ENCODE measurements at regions not wholly inside any gene's neighbourhood (a gene's known extent, or its start where the extent isn't known, plus 50 kb on each side); places are given as distances from the start of the nearest gene placed in this dataset.

DNA sequence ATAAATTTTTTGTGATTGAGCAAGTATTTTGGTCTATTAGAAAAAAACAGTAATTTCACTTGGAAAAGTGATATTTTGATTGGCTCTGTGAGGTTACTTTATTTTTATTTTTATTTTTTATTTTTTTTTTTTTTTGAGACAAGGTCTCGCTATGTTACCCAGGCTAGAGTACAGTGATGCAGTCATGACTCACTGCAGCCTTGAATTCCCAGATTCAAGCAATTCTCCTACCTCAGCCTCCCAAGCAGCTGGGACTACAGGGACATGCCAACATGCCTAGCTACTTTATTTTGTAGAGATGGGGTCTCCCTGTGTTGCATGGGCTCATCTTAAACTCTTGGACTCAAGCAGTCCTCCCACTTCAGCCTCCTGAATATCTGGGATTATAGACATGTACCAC, 60.9 kb upstream of the MGAT5 start:
- no peak for DNase-seq
- no peak overlapping the region for H3K14ac ChIP-seq (ENCODE audit: insufficient read depth, low read length)
- H3K18ac ChIP-seq (ENCODE audit: insufficient read length, low read depth, low read length), result no peak overlapping the region
- TF ChIP-seq, protein P1, sequence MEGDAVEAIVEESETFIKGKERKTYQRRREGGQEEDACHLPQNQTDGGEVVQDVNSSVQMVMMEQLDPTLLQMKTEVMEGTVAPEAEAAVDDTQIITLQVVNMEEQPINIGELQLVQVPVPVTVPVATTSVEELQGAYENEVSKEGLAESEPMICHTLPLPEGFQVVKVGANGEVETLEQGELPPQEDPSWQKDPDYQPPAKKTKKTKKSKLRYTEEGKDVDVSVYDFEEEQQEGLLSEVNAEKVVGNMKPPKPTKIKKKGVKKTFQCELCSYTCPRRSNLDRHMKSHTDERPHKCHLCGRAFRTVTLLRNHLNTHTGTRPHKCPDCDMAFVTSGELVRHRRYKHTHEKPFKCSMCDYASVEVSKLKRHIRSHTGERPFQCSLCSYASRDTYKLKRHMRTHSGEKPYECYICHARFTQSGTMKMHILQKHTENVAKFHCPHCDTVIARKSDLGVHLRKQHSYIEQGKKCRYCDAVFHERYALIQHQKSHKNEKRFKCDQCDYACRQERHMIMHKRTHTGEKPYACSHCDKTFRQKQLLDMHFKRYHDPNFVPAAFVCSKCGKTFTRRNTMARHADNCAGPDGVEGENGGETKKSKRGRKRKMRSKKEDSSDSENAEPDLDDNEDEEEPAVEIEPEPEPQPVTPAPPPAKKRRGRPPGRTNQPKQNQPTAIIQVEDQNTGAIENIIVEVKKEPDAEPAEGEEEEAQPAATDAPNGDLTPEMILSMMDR (conservative IDR thresholded peaks at IDR 0.05), result no peak
- no peaks in the 10 kb centered on the region for H3K23me2 ChIP-seq (ENCODE audit: insufficient read length, low read depth, low read length, poor library complexity, severe bottlenecking)
- no peak overlapping the region for H4K5ac ChIP-seq (ENCODE audit: insufficient read length, low read depth, low read length)
- H3K23ac ChIP-seq (ENCODE audit: insufficient read length, low read depth, low read length), result no peak overlapping the region
- H3K4me2 ChIP-seq (ENCODE audit: insufficient read depth, insufficient read length, low read length), result no peak overlapping the region
- no peak overlapping the region for H4K91ac ChIP-seq (ENCODE audit: insufficient read length, low read depth, low read length)
- H3K4ac ChIP-seq (ENCODE audit: low read depth, low read length), result no peak overlapping the region
- no peak overlapping the region for H3K9ac ChIP-seq (ENCODE audit: extremely low read depth, insufficient read length, low read length)
- H3K9me3 ChIP-seq (ENCODE audit: control insufficient read depth, low read depth, low read length), result no peaks in the 10 kb centered on the region
- no peak overlapping the region for H2AFZ ChIP-seq (ENCODE audit: low read length)
- Mint-ChIP-seq H3K36me3 (ENCODE audit: insufficient read depth in 1 of 3, low read depth in 3 of 3) (peaks cover 0 to 4% (median 3%) of the 10 kb centered on the region in 3 experiments; a peak in 2 of 7 replicates), H3K4me1 (peaks cover 8 to 10% of the 10 kb centered on the region in 2 experiments; a peak in 3 of 4 replicates), H3K9me3 (no peaks in the 10 kb centered on the region), H3K4me3 (no peak overlapping the region), H3K27me3 (ENCODE audit: low read depth) (no peaks in the 10 kb centered on the region), H3K27ac (no peak overlapping the region)
- peaks cover 4% of the 10 kb centered on the region for H3K79me1 ChIP-seq (ENCODE audit: insufficient read depth, low read depth, low read length, poor library complexity, severe bottlenecking)
- no peak overlapping the region for H4K8ac ChIP-seq (replicated peaks; ENCODE audit: insufficient read length, low read depth, low read length)
- no peaks in the 10 kb centered on the region; the same call in 1 of the 2 replicates for H3K4me1 ChIP-seq (ENCODE audit: insufficient read depth, low read length)
- H2BK120ac ChIP-seq (ENCODE audit: low read depth, low read length, poor library complexity, severe bottlenecking), result no peak overlapping the region
- WGBS (ENCODE audit: extremely low coverage, insufficient read length, low lambda C conversion rate), result no CpG with 5 or more reads among the region's 1 CpG
- H2BK20ac ChIP-seq (ENCODE audit: low read depth, low read length, poor library complexity, severe bottlenecking), result no peak overlapping the region
- H3T11ph ChIP-seq (ENCODE audit: low read length), result no peak overlapping the region
- no peaks in the 10 kb centered on the region for H4K20me1 ChIP-seq (ENCODE audit: control insufficient read depth, insufficient read depth, insufficient read length)
- no peak overlapping the region for H3K56ac ChIP-seq (ENCODE audit: insufficient read length, low read depth, low read length)
- no peak overlapping the region for H2BK12ac ChIP-seq (ENCODE audit: insufficient read length, low read depth, low read length)
- H2BK5ac ChIP-seq (ENCODE audit: insufficient read length, low read length), result no peak overlapping the region
- H3K27me3 ChIP-seq (ENCODE audit: insufficient read depth, low read length), result no peaks in the 10 kb centered on the region
- no peak overlapping the region for H2BK15ac ChIP-seq (ENCODE audit: low read depth, low read length)
- no peaks in the 10 kb centered on the region; the same call in 1 of the 2 replicates for H3K79me2 ChIP-seq (ENCODE audit: insufficient read depth, low read length)
- H3K27ac ChIP-seq (ENCODE audit: insufficient read length, low read depth, low read length), result no peak overlapping the region
- no peak overlapping the region for H2AK5ac ChIP-seq (ENCODE audit: insufficient read length, low read length)
